IMR-90 (cell line): ENCODE measurements at regions not wholly inside any gene's neighbourhood (a gene's known extent, or its start where the extent isn't known, plus 50 kb on each side); places are given as distances from the start of the nearest gene placed in this dataset.

ENCODE experiments used
- ATAC-seq: fragments of 200-7000 bp; cut with Tn5 transposase; 2 replicates; pipeline ENCODE4 v1.9.1; 2020; ENCODE audit warnings: low read depth, mild to moderate bottlenecking, moderate library complexity
- BruUV-seq: library from RNA; stranded (reverse); fragments of 400-500 nt; replicated peaks from 2 replicates; lab custom pipeline; 2021; lab: Mats Ljungman, UMichigan
- CTCF ChIA-PET: fragments of 300-600 bp; formaldehyde crosslinking; extraction: SDS; loops from one replicate; lab custom pipeline; 2021; ENCODE audit warnings: antibody characterized with exemption; lab: Yijun Ruan, JAX
- POLR2A ChIA-PET: fragments of 300-600 bp; sonication (Branson Sonifier 250); formaldehyde crosslinking; loops from one replicate; lab custom pipeline; 2022; ENCODE audit warnings: antibody characterized with exemption; ENCODE audit not compliant: unreplicated experiment; lab: Charles Lee
- DNase-seq: peaks from one replicate; pipeline ENCODE4 v3.0.0; 2013
- H2AFZ ChIP-seq: replicated peaks from 2 replicates; pipeline ENCODE3; 2013; ENCODE audit warnings: low read length, mild to moderate bottlenecking; ENCODE audit not compliant: poor library complexity
- H2AK5ac ChIP-seq: 2 replicates; pipeline ENCODE4 v1.6.1; 2013; ENCODE audit warnings: low read depth, low read length, inconsistent platforms
- H2AK9ac ChIP-seq: replicated peaks from 2 replicates; pipeline ENCODE3; 2013; ENCODE audit warnings: mild to moderate bottlenecking, low read depth, low read length, moderate library complexity; ENCODE audit not compliant: poor library complexity
- H2BK120ac ChIP-seq: 2 replicates; pipeline ENCODE4 v1.6.1; 2013; ENCODE audit warnings: low read depth, low read length, inconsistent platforms
- H2BK15ac ChIP-seq: 3 replicates; pipeline ENCODE4 v1.6.1; 2013; ENCODE audit warnings: low read depth, low read length, inconsistent platforms
- H2BK20ac ChIP-seq: 2 replicates; pipeline ENCODE4 v1.6.1; 2013; ENCODE audit warnings: low read depth, mild to moderate bottlenecking, inconsistent platforms, low read length, moderate library complexity
- H2BK5ac ChIP-seq: 2 replicates; pipeline ENCODE4 v1.6.1; 2013; ENCODE audit warnings: mild to moderate bottlenecking, low read depth, low read length, inconsistent platforms; ENCODE audit not compliant: poor library complexity, severe bottlenecking
- H3K14ac ChIP-seq: replicated peaks from 2 replicates; pipeline ENCODE4 v1.6.1; 2013; ENCODE audit warnings: low read depth, low read length, inconsistent platforms
- H3K18ac ChIP-seq: 2 replicates; pipeline ENCODE4 v1.6.1; 2013; ENCODE audit warnings: low read depth, low read length, control low read depth
- H3K23ac ChIP-seq: 2 replicates; pipeline ENCODE4 v1.6.1; 2013; ENCODE audit warnings: low read depth, low read length, inconsistent platforms
- H3K27ac ChIP-seq: 2 replicates; pipeline ENCODE4 v1.5.1; 2013; ENCODE audit warnings: mild to moderate bottlenecking, control low read depth, low read length; ENCODE audit not compliant: insufficient read depth
- H3K27me3 ChIP-seq: 2 replicates; pipeline ENCODE4 v1.6.1; 2013; ENCODE audit warnings: low read length; ENCODE audit not compliant: control insufficient read depth, insufficient read depth
- H3K36me3 ChIP-seq: 2 replicates; pipeline ENCODE4 v1.6.1; 2013; ENCODE audit warnings: low read length, mixed read lengths; ENCODE audit not compliant: control insufficient read depth, insufficient read depth
- H3K4ac ChIP-seq: 2 replicates; pipeline ENCODE4 v1.6.1; 2013; ENCODE audit warnings: low read depth, low read length, inconsistent platforms
- H3K4me1 ChIP-seq: 2 replicates; pipeline ENCODE4 v1.6.1; 2013; ENCODE audit warnings: low read length, mixed read lengths; ENCODE audit not compliant: control insufficient read depth, insufficient read depth
- H3K4me2 ChIP-seq: 2 replicates; pipeline ENCODE4 v1.6.1; 2013; ENCODE audit warnings: low read depth, mild to moderate bottlenecking, control low read depth, low read length, moderate library complexity
- H3K4me3 ChIP-seq: 2 replicates; pipeline ENCODE4 v1.5.1; 2013; ENCODE audit warnings: low read depth, mild to moderate bottlenecking, control low read depth, low read length, moderate library complexity; ENCODE audit not compliant: insufficient read depth
- H3K56ac ChIP-seq: 2 replicates; pipeline ENCODE4 v1.6.1; 2013; ENCODE audit warnings: low read length, inconsistent platforms; ENCODE audit not compliant: insufficient read depth; ENCODE audit errors: extremely low read depth
- H3K79me1 ChIP-seq, 2 experiments: 2 replicates each; pipeline ENCODE4 v1.6.1; 2013; ENCODE audit warnings: low read length in 2 of 2, inconsistent platforms in 1 of 2, low read depth in 1 of 2
- H3K9ac ChIP-seq: 2 replicates; pipeline ENCODE4 v1.6.1; 2013; ENCODE audit warnings: low read depth, low read length, control low read depth
- H3K9me1 ChIP-seq: 2 replicates; pipeline ENCODE4 v1.6.1; 2013; ENCODE audit warnings: low read length, inconsistent platforms; ENCODE audit not compliant: insufficient read depth
- H3K9me3 ChIP-seq: 2 replicates; pipeline ENCODE4 v1.6.1; 2013; ENCODE audit warnings: low read length; ENCODE audit not compliant: control insufficient read depth, insufficient read depth
- H4K20me1 ChIP-seq: 2 replicates; pipeline ENCODE4 v1.6.1; 2013; ENCODE audit warnings: low read length, inconsistent platforms; ENCODE audit not compliant: insufficient read depth
- H4K5ac ChIP-seq: 2 replicates; pipeline ENCODE4 v1.6.1; 2013; ENCODE audit warnings: mild to moderate bottlenecking, low read depth, low read length, control low read depth
- H4K8ac ChIP-seq, 2 experiments: 2 replicates each; pipeline ENCODE4 v1.6.1; 2013; ENCODE audit warnings: low read depth in 2 of 2, low read length in 2 of 2, control low read depth in 1 of 2, inconsistent platforms in 1 of 2
- H4K91ac ChIP-seq: 2 replicates; pipeline ENCODE4 v1.6.1; 2013; ENCODE audit warnings: low read depth, low read length, inconsistent platforms; ENCODE audit not compliant: insufficient read depth
- CEBPB ChIP-seq: IDR thresholded peaks from 2 replicates; pipeline ENCODE4 v1.6.1; 2012; ENCODE audit warnings: low read depth, low read length, improper control_type of control experiment
- CHD1 ChIP-seq: IDR thresholded peaks from 2 replicates; pipeline ENCODE4 v1.6.1; 2012; ENCODE audit warnings: low read depth, low read length, improper control_type of control experiment
- CTCF ChIP-seq: conservative IDR thresholded peaks from 2 replicates; pipeline ENCODE4 v1.5.1; 2012; ENCODE audit warnings: mild to moderate bottlenecking, low read depth, low read length, improper control_type of control experiment
- FOS ChIP-seq: fragments of 150-350 bp; IDR thresholded peaks from 2 replicates; pipeline ENCODE4 v1.6.1; 2016; ENCODE audit warnings: low read depth, low read length
- MAFK ChIP-seq: IDR thresholded peaks from 2 replicates; pipeline ENCODE4 v1.6.1; 2012; ENCODE audit warnings: low read depth, low read length, improper control_type of control experiment
- MAZ ChIP-seq: IDR thresholded peaks from 2 replicates; pipeline ENCODE4 v1.6.1; 2012; ENCODE audit warnings: low read depth, mild to moderate bottlenecking, low read length, improper control_type of control experiment, moderate library complexity, borderline replicate concordance
- MXI1 ChIP-seq: IDR thresholded peaks from 2 replicates; pipeline ENCODE4 v1.6.1; 2012; ENCODE audit warnings: low read depth, mild to moderate bottlenecking, low read length, moderate library complexity, borderline replicate concordance
- RAD21 ChIP-seq: IDR thresholded peaks from 2 replicates; pipeline ENCODE4 v1.6.1; 2012; ENCODE audit warnings: low read length, improper control_type of control experiment
- RCOR1 ChIP-seq: IDR thresholded peaks from 2 replicates; pipeline ENCODE4 v1.6.1; 2012; ENCODE audit warnings: mild to moderate bottlenecking, low read length, improper control_type of control experiment; ENCODE audit not compliant: insufficient replicate concordance
- USF2 ChIP-seq: fragments of 150-350 bp; IDR thresholded peaks from 2 replicates; pipeline ENCODE4 v1.6.1; 2017; ENCODE audit warnings: mild to moderate bottlenecking, antibody characterized with exemption, low read length, low read depth
- WGBS, 2 experiments: methylation state at CpG; one replicate each; pipeline versions ENCODE4 v1.1.5 to v1.1.7; 2013; ENCODE audit warnings: missing lambda C conversion rate in 2 of 2; ENCODE audit not compliant: insufficient read length in 1 of 2; ENCODE audit errors: extremely low coverage in 2 of 2; 5-methylcytosine and 5-hydroxymethylcytosine counted together
- dilution Hi-C: fragments of 300-500 bp; cut with HindIII; formaldehyde crosslinking; loops from one replicate; pipeline ENCODE4 v1.14.3; 2018; ENCODE audit warnings: low sequenced_read_pairs; ENCODE audit not compliant: unreplicated experiment
- in situ Hi-C: fragments of 300-500 bp; cut with MboI; formaldehyde crosslinking; loops from 3 replicates; pipeline ENCODE4 v1.14.3; 2019; ENCODE audit warnings: low sequenced_read_pairs, inconsistent platforms, mixed read lengths
- intact Hi-C: fragments of 100-400 bp; cut with micrococcal nuclease; formaldehyde crosslinking; loops from 2 replicates; pipeline ENCODE4 v1.10.0; 2022

- Histone ChIP-seq H3K9me3 (no peaks in the 10 kb centered on the region), H2BK15ac (no peak overlapping the region), H3K4me1 (no peaks in the 10 kb centered on the region), H4K91ac (no peak overlapping the region), H3K14ac (no peak overlapping the region), H3K56ac (no peak overlapping the region), H2AK5ac (no peak overlapping the region), H3K4me3 (no peak overlapping the region), H3K4me2 (no peak overlapping the region), H3K79me1 (no peaks in the 10 kb centered on the region), H2BK5ac (no peak overlapping the region), H2AK9ac (no peak overlapping the region), H2AFZ (no peak overlapping the region), H4K8ac (no peak overlapping the region), H3K9ac (no peak overlapping the region), H3K27ac (no peak overlapping the region), H3K9me1 (no peaks in the 10 kb centered on the region), H2BK20ac (no peak overlapping the region), H3K4ac (no peak overlapping the region), H3K27me3 (no peaks in the 10 kb centered on the region), H3K18ac (no peak overlapping the region), H4K5ac (no peak overlapping the region), H3K23ac (no peak overlapping the region), H3K36me3 (no peaks in the 10 kb centered on the region), H4K20me1 (no peaks in the 10 kb centered on the region), H2BK120ac (no peak overlapping the region)
- CTCF ChIA-PET, result interaction anchor here (0.6 kb wide), 1 partner anchor 1157 kb away, joined by 3 read pairs; no protein-coding TSS in a partner anchor
- POLR2A ChIA-PET, result interaction anchor here (0.6 kb wide), 1 partner anchor 1569 kb away, joined by 3 read pairs; no protein-coding TSS in a partner anchor
- no TSS peak for BruUV-seq
- TF ChIP-seq CEBPB (no peak), RAD21 (no peak), MAZ (no peak), RCOR1 (no peak), CTCF (no peak), CHD1 (no peak), MXI1 (no peak), MAFK (no peak), FOS (no peak), USF2 (no peak)
- dilution Hi-C loops, result no loop called here
- in situ Hi-C loops, result no loop called here
- intact Hi-C loops, result no loop called here
- ATAC-seq (peak; percentile 49; the same call in 1 of the 2 replicates), DNase-seq (no peak)
- WGBS, 2 experiments, result no CpG with 5 or more reads among the region's 2 CpGs
Observed at GRCh38 chr2:53268086-53268485, 499.5 kb upstream of the CHAC2 start.
